Progenitor cell of endocrine pancreas (in vitro differentiated cells): ENCODE measurements at regions not wholly inside any gene's neighbourhood (a gene's known extent, or its start where the extent isn't known, plus 50 kb on each side); places are given as distances from the start of the nearest gene placed in this dataset.

Experiments used
- DNase-seq: peaks from one replicate; pipeline ENCODE4 v3.0.0; 2021; ENCODE audit warnings: low spot score; ENCODE audit not compliant: unreplicated experiment
- H3K27ac Mint-ChIP-seq: 2 replicates; pipeline ENCODE4 v1.8.0; 2021; ENCODE audit warnings: mild to moderate bottlenecking, moderate library complexity, mixed read lengths
- H3K27me3 Mint-ChIP-seq: 2 replicates; pipeline ENCODE4 v1.8.0; 2021; ENCODE audit warnings: mixed read lengths
- H3K36me3 Mint-ChIP-seq: 2 replicates; pipeline ENCODE4 v1.8.0; 2022; ENCODE audit warnings: mixed read lengths; ENCODE audit not compliant: insufficient read depth
- H3K4me1 Mint-ChIP-seq: 2 replicates; pipeline ENCODE4 v1.8.0; 2021; ENCODE audit warnings: low read depth, mixed read lengths
- H3K4me3 Mint-ChIP-seq: 2 replicates; pipeline ENCODE4 v1.8.0; 2021; ENCODE audit warnings: low read depth, mild to moderate bottlenecking, moderate library complexity, mixed read lengths
- H3K9me3 Mint-ChIP-seq: 2 replicates; pipeline ENCODE4 v1.8.0; 2021; ENCODE audit warnings: low read depth, mixed read lengths
- CTCF ChIP-seq: fragments of 200-600 bp; sonication (generic); IDR thresholded peaks from one replicate; pipeline ENCODE4 v1.5.0; 2021; ENCODE audit warnings: antibody characterized with exemption, mild to moderate bottlenecking; ENCODE audit not compliant: unreplicated experiment

GRCh38 chr5:52359261-52359660 is 428.5 kb upstream of the ITGA1 start:
- H3K27me3 Mint-ChIP-seq, result no peaks in the 10 kb centered on the region
- H3K36me3 Mint-ChIP-seq, result no peaks in the 10 kb centered on the region
- no peaks in the 10 kb centered on the region for H3K9me3 Mint-ChIP-seq
- no peak for DNase-seq
- no peaks in the 10 kb centered on the region for H3K4me1 Mint-ChIP-seq
- H3K4me3 Mint-ChIP-seq, result no peak overlapping the region
- no peak overlapping the region for H3K27ac Mint-ChIP-seq
- no peak for TF ChIP-seq CTCF

DNA sequence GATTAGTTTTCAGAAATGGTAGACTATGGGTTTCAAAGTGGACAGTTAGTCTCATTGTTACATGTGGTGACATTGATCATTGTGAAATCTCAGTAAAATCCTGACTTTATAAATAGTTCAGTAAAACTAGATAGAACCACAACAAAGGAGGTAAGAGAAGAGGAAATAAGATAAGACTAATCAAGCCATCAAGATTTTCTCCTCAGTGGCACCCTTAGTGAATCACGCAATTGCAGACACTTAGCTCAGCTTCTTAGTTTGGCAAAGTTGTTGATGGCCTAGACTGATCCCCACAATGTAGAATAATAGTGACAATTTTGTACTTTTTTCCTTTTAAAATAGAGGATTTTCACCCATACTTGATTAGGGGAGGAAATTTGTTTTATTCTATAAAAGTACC is 426.7 kb upstream of the ITGA1 start:
- H3K4me3 Mint-ChIP-seq, result no peak overlapping the region
- H3K9me3 Mint-ChIP-seq, result no peaks in the 10 kb centered on the region
- H3K4me1 Mint-ChIP-seq, result peaks cover 2% of the 10 kb centered on the region
- no peak for DNase-seq
- no peak overlapping the region for H3K27ac Mint-ChIP-seq
- no peaks in the 10 kb centered on the region for H3K36me3 Mint-ChIP-seq
- H3K27me3 Mint-ChIP-seq, result no peaks in the 10 kb centered on the region
- no peak for TF ChIP-seq CTCF

GRCh38 chr5:52374286-52374685 is 413.4 kb upstream of the ITGA1 start:
- no peak overlapping the region for H3K27ac Mint-ChIP-seq
- peaks cover 2% of the 10 kb centered on the region for H3K4me1 Mint-ChIP-seq
- no peaks in the 10 kb centered on the region for H3K36me3 Mint-ChIP-seq
- TF ChIP-seq CTCF, result no peak
- no peaks in the 10 kb centered on the region for H3K9me3 Mint-ChIP-seq
- no peaks in the 10 kb centered on the region for H3K27me3 Mint-ChIP-seq
- H3K4me3 Mint-ChIP-seq, result no peak overlapping the region
- no peak for DNase-seq

DNA sequence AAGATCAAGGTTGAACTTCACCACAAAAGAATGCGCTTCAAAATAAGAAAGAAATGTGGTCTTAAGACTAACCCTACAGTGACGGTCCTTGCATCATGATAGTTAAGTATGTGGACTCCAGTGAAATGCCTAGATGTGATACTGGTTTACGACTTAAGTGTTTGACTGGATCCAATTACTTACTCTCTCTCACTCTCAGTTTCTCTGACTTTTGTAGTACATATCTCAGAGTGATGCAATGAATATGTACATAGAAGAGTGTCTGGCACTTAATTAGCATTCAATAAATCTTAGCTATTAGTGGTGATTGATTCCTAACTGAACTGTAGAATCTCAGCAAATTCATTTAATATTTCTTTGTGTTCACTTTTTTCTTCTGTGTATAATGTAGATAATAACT is 411.7 kb upstream of the ITGA1 start:
- H3K36me3 Mint-ChIP-seq, result no peaks in the 10 kb centered on the region
- no peak overlapping the region for H3K27ac Mint-ChIP-seq
- H3K4me3 Mint-ChIP-seq, result no peak overlapping the region
- H3K9me3 Mint-ChIP-seq, result no peaks in the 10 kb centered on the region
- H3K27me3 Mint-ChIP-seq, result no peaks in the 10 kb centered on the region
- peaks cover 2% of the 10 kb centered on the region for H3K4me1 Mint-ChIP-seq
- DNase-seq, result no peak
- TF ChIP-seq CTCF, result no peak

DNA sequence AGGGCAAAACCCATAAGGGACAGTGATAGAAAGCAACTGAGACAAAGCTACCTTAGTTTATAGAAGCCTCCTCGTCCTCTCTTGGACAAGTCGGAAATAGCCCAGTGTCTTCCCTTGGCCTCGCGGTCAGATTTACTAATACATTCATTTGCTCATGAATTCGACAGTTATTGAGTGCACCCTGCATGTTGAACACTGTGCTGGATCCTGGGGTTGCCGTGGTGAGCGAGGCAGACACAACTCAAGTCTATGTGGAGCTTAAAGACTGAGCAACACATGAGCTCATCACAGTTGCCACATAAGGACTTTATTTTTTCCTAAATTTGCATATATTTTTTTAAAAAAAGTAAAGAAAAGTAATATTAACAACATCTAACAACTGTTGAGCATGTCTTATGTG is 411.1 kb upstream of the ITGA1 start:
- Mint-ChIP-seq H3K4me3 (no peak overlapping the region), H3K4me1 (peaks cover 2% of the 10 kb centered on the region), H3K9me3 (no peaks in the 10 kb centered on the region), H3K36me3 (no peaks in the 10 kb centered on the region), H3K27ac (no peak overlapping the region), H3K27me3 (no peaks in the 10 kb centered on the region)
- TF ChIP-seq CTCF, result no peak
- no peak for DNase-seq

- no peak for TF ChIP-seq CTCF
- Mint-ChIP-seq H3K27ac (no peak overlapping the region), H3K9me3 (no peaks in the 10 kb centered on the region), H3K4me1 (peaks cover 2% of the 10 kb centered on the region), H3K4me3 (no peak overlapping the region), H3K36me3 (no peaks in the 10 kb centered on the region), H3K27me3 (no peaks in the 10 kb centered on the region)
- no peak for DNase-seq
Measured at GRCh38 chr5:52378237-52378636, 409.5 kb upstream of the ITGA1 start.
